ENCODE measurements at regions not wholly inside any gene's neighbourhood (a gene's known extent, or its start where the extent isn't known, plus 50 kb on each side); places are given as distances from the start of the nearest gene placed in this dataset.

DNA sequence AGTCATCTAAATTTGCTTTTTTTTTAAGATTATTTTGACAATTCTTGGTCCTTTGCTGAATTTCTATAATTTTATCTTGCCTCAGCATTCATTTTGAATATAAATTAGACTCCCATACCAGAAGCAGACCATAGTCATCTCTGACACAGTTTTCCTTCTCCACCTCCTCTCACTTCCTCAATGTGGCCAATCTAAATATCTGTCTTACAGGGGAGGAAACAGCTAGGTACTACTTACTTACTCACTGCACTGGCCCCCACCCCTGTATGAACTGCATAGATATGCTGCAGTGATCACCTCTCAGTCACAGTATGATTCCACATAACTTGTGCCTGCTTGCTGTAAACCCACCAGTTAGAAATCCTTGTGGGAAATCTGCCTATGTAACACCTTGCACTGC is 665.6 kb downstream of the FGF9 start:
- no peak for DNase-seq

GRCh38 chr13:22357132-22357531 is 686.3 kb downstream of the FGF9 start:
- DNase-seq = no peak

GRCh38 chr13:22369090-22369489 is 698.2 kb downstream of the FGF9 start:
- DNase-seq = no peak

DNA sequence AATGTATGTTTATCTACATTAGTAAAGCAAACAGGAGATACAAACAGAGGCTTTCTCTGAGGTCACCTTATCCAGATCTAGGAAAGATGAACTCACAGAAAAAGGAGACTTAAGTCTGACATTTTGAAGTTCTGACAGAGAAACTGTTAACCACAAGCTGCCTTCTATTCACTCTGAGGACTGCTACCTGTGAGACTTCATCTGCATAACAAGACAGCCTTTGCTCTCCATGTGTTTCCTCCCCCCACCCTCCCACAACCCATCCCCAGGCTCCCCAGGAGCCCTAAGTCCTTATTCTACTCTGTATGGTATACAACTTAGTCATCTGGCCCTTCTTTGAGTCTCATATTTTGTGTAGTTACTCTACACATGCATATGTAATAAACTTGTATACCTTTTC is 699.0 kb downstream of the FGF9 start:
- no peak for DNase-seq

DNA sequence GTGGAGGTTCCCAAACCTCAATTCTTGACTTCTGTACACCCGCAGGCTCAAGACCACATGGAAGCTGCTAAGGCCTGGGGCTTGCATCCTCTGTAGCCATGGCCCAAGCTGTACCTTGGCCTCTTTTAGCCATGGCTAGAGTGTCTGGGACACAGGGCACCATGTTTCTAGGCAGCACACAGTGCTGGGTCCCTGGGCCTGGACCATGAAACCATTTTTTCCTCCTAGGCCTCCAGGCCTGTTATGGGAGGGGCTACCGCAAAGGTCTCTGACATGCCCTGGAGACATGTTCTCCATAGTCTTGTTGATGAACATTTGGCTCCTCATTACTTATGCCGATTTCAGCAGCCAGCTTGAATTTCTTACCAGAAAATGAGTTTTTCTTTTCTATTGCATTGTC is 701.4 kb downstream of the FGF9 start:
- no peak for DNase-seq

GRCh38 chr13:22375151-22375550 is 704.3 kb downstream of the FGF9 start:
- DNase-seq = no peak

- DNase-seq = no peak
Observed at GRCh38 chr13:22387899-22388298, 717.0 kb downstream of the FGF9 start.

DNA sequence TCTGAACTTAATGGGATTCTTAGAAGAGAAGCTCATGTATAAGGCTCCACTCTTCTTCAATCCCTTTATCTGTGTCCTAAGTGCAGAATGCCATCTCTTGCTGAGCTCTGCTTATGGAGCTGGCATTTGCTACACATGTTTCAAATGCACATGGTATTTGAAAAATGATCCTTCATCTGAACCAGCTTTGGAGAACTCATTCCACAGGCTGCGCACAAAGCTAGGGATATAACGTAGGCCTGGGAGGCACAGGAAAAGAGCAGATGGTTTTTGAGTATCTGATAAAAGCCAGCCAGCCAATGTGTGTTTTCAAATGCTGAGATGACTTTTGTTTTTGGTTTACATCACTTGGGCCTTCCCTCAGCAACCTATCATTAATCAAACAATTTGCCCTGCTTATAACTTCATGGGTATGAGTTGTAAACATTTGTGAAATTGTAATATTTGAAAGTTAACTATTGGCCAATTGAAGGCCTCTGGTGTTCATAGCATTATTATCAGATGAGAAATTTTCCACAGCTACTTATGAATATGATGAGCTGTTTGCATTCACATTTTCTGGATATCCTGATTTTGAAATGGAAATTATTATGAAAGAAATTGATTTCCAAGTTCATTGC is 729.0 kb downstream of the FGF9 start:
- no peak for DNase-seq

DNA sequence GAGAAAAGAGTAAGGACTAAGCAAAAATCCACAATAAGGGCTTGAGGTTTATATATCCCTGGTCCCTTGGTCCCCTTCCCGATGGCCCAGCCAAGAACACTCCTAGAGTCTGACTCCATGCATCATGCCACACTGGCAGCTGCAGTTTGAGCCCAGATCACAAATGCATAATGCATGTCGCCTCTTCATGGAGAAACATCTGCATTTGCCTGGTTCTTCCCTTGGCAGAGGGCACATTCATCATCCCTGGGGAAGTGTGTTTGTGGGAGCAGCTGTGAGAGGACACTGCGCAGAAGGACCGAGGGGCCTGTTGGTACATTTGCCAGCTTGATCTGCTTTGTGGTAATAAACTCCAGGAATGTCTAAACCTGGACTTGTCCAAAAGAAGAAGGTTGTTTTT is 731.8 kb downstream of the FGF9 start:
- no peak for DNase-seq

DNA sequence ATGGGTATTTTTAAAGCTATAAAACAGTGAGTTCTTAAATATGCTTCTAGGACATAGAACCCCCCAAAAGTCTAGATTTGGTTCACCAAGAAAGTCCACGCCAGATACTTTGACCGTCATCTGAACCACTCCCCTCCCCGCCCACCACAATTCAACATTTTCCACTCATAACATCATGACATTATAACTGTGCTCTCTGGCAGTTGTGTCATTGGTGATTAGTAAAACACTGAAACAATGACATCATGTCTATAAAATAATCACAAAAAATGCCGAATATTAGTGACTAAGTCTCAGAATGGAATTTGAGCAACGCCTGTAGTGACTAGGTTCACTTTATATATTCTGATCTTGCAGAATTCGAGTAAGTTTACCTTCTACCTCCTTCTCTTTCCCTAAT is 732.3 kb downstream of the FGF9 start:
- DNase-seq = no peak

DNA sequence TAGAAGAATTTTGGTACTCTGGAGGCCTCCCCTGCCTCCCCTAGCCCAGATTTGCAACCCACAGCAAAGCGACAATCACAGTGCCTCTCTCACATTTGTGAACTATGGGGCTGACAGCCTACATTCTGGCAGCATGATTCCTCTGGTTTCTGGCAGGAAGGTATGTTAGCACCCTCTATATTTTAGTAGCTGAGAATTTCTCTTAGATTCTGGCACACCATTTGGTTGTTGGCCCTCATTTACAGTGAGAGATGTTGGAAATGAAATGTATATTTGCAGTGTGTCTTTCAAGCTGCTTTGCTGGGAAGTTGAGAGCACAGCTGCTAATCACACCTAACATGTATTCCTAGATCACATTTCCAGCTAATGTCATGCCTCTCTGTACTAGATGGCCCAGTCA is 735.0 kb downstream of the FGF9 start:
- no peak for DNase-seq

GRCh38 chr13:22412452-22412851 is 741.6 kb downstream of the FGF9 start:
- no peak for DNase-seq

- DNase-seq = no peak
Observed at GRCh38 chr13:22422023-22422422, 751.1 kb downstream of the FGF9 start.

DNA sequence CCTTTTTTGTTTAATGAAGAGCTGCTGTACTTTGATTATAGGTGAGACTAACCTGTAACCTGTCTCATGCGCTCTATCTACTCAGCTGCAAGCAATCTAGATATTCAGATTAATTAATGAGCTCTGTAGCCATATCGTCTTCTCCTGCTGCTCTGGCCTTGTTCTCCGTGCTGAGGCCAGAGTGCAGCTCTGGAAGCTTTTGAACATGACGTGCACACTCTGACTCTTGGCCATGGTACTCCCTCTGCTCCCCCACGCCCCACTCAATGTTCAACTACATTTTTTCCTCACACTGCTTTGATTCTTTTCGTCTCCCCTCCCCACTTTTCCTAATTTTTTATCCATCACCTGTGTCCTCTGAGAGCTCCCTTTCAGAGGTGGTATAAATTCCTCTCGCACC is 751.8 kb downstream of the FGF9 start:
- no peak for DNase-seq

DNA sequence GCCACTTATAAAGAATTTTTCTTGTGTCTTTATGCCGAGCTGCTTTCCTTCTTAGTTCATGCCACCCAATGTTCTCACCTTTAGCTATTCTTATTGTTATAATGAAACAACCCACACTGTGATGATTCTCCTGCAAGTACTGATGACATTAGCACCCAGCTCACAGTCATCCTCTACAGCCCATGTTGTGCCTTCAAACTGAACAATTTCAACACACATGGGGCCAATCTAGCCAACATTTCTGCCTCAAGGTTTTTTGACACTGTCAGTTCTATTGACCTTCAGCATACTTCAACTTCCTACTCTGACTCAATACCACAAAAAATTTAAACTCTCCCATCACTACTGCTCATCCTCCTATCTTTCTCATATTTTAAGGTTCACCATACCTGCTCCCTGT is 752.4 kb downstream of the FGF9 start:
- DNase-seq = no peak

- no peak for DNase-seq
Observed at GRCh38 chr13:22425087-22425486, 754.2 kb downstream of the FGF9 start.

DNA sequence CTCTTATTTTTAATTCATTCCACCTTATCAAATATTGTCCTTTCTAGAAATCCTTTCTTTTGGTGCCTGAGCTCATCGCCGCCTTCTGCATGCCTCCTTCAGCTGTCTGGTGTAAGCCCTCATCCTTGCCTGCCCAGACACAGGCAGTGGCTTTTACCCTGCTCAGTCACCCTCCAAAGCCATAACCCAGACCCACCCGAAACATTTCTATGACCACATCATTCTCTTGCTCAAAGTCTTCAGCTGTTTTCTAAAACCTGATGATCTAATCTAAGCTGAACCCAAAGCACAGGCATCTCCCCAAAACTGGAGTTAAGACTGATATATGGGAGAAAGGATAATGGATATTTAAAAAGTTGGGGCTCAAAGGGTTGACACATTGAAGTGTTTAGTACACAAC is 753.7 kb upstream of the SGCG start:
- DNase-seq = no peak

DNA sequence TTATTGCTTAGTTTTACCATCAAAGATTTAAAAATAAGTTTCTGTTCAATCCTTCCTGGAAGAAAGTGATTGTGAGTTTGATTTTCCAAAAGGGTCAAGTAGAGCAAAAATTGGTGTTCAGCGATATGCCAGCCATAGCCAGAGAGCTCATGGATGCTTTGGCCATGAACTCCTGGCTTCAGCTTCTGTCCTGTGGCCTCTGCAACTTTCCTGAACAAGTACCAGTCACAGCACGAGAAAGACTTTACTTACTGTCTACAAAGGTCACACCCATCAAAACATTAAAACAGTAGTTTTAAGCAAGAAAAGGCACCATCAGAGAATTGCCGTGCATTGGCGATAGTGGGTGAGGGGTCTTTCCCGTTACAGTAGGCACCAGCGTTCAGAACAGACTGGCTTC is 753.0 kb upstream of the SGCG start:
- no peak for DNase-seq

DNA sequence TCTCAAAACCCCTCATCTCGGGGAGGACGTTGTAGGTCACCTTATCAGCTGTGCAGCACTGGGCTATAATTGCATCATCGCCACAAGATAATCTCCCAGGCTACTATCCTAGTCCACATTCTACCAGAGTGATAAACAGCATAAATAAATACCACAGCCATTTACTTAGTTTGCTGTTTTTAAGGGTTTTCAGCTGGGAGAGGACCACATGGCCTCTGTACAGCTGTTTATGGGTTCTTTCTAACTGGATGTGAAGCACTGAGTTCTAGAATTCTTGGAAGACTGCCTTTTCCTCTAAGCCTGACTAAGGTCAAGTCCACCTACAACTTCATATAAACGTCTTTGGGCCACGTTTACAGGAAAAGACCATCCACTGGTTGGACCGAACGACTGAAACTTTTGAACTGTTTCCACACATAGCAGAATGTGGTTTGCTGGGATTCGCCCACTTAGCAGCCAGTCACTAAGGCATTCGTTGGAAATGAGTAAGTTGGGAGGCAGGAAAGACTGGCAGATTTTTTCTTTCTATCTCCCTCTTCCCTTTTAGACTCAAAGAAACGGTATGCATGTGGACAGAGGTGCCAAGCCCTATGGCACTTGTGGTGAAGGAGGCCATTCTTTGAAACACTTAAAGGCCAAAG is 752.5 kb upstream of the SGCG start:
- DNase-seq = no peak

DNA sequence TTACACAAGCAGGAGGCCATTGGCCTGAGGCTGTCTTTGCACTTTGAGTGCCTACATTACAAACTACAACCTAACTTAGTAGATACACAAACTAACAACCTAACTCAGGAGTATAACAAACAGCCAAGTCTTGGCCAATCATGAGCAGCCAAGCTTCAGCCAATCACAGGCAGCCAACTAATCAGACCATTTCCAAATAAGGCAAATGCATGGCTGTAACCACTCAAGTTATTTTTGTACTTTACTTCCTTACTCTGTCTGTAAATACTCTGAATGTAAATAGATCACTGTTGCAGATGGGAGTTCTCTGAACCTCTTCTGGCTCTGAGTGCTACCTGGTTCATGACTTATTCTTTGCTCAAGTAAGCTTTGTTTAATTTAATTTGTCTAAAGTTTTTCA is 748.1 kb upstream of the SGCG start:
- DNase-seq = no peak

GRCh38 chr13:22447132-22447886 is 733.5 kb upstream of the SGCG start:
- DNase-seq = no peak

DNA sequence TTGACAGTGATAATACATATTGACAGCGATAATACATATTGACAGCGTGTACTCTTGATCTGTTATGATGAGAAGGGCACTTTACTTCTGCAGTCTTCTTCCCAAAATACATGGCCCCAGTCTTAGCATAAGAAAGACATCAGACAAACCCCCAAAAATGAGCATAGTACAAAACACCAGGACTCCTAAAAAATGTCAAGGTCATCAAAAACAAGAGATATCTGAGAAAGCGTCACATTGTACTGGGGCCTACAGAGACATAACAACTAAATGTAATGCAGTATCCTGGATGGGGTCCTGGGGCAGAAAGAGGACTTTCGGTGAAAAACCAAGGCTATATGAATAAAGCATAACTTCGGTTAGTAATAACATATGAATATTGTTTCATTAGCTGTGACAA is 731.5 kb upstream of the SGCG start:
- DNase-seq = no peak

- no peak for DNase-seq
Observed at GRCh38 chr13:22451327-22451741, 729.4 kb upstream of the SGCG start.

- DNase-seq = no peak
Observed at GRCh38 chr13:22454586-22454985, 726.2 kb upstream of the SGCG start.

- no peak for DNase-seq
Observed at GRCh38 chr13:22455036-22455435, 725.7 kb upstream of the SGCG start.
